ENCODE measurements at regions not wholly inside any gene's neighbourhood (a gene's known extent, or its start where the extent isn't known, plus 50 kb on each side); places are given as distances from the start of the nearest gene placed in this dataset.

DNA sequence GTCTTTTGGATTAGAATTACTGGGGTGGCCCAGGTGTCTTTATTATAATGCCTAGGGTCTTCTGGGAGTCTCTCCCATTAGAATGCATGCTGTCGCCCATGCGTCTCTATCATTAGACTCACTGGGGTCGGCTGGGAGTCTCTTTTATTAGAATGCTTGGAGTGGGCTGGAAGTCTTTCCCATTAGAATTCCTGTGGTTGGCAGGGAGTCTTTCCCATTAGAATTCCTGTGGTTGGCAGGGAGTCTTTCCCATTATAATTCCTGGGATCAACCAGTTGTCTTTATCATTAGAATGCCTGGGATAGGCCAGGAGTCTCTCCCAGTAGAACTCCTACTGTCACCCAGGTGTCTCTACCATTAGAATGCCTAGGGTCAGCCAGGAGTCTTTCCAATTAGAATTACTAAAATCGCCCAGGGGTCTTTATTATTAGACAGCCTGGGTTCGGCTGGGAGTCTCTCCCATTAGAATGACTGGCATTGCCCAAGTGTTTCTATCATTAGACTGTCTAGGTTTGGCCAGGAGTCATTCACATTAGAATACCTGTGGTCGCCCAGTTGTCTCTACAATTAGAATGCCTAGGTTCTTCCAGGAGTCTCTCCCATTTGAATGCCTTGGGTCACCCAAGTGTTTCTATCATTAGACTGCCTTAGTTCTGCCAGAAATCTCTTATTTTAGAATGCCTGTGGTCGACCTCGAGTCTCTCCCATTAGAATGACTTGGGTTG lies 1558.5 kb downstream of the UQCRFS1 start:
- peaks cover 57% of the 10 kb centered on the region for H3K9me3 Mint-ChIP-seq (ENCODE audit: unreplicated experiment)
- peaks cover 3% of the 10 kb centered on the region for H3K27me3 Mint-ChIP-seq (ENCODE audit: unreplicated experiment)
- no peaks in the 10 kb centered on the region for H3K4me1 Mint-ChIP-seq (ENCODE audit: unreplicated experiment)
- TF ChIP-seq, protein P1, sequence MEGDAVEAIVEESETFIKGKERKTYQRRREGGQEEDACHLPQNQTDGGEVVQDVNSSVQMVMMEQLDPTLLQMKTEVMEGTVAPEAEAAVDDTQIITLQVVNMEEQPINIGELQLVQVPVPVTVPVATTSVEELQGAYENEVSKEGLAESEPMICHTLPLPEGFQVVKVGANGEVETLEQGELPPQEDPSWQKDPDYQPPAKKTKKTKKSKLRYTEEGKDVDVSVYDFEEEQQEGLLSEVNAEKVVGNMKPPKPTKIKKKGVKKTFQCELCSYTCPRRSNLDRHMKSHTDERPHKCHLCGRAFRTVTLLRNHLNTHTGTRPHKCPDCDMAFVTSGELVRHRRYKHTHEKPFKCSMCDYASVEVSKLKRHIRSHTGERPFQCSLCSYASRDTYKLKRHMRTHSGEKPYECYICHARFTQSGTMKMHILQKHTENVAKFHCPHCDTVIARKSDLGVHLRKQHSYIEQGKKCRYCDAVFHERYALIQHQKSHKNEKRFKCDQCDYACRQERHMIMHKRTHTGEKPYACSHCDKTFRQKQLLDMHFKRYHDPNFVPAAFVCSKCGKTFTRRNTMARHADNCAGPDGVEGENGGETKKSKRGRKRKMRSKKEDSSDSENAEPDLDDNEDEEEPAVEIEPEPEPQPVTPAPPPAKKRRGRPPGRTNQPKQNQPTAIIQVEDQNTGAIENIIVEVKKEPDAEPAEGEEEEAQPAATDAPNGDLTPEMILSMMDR (IDR thresholded peaks at IDR 0.05; ENCODE audit: unreplicated experiment): no peak
- no peak for DNase-seq (ENCODE audit: low spot score)
- H3K27ac Mint-ChIP-seq (ENCODE audit: unreplicated experiment): no peak overlapping the region
- peaks cover 10% of the 10 kb centered on the region for H3K36me3 Mint-ChIP-seq (ENCODE audit: low read depth, unreplicated experiment)
- H3K4me3 Mint-ChIP-seq (ENCODE audit: unreplicated experiment): peak overlapping the region; percentile 7

DNA sequence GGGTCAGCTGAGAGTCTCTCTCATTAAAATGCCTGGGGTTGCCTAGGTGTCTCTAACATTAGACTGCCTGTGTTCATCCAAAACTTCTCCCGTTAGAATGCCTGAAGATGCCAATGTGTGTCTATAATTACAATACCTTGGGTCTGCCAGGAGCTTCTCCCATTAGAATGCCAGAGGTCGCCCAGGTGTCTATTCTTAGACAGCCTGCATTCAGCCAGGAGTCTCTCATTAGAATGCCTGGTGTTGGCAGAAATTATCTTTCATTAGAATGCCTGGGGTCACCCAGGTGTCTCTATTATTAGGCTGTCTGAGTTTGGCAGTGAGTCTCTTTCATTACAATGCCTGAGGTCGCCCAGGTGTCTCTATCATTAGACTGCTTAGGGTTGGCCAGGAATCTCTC lies 1560.2 kb downstream of the UQCRFS1 start:
- Mint-ChIP-seq H3K27ac (ENCODE audit: unreplicated experiment) (no peak overlapping the region), H3K4me3 (ENCODE audit: unreplicated experiment) (no peak overlapping the region), H3K9me3 (ENCODE audit: unreplicated experiment) (peaks cover 63% of the 10 kb centered on the region), H3K27me3 (ENCODE audit: unreplicated experiment) (peaks cover 3% of the 10 kb centered on the region), H3K36me3 (ENCODE audit: low read depth, unreplicated experiment) (peaks cover 19% of the 10 kb centered on the region), H3K4me1 (ENCODE audit: unreplicated experiment) (no peaks in the 10 kb centered on the region)
- no peak for DNase-seq (ENCODE audit: low spot score)
- TF ChIP-seq, protein P1 (IDR thresholded peaks at IDR 0.05; ENCODE audit: unreplicated experiment): no peak

DNA sequence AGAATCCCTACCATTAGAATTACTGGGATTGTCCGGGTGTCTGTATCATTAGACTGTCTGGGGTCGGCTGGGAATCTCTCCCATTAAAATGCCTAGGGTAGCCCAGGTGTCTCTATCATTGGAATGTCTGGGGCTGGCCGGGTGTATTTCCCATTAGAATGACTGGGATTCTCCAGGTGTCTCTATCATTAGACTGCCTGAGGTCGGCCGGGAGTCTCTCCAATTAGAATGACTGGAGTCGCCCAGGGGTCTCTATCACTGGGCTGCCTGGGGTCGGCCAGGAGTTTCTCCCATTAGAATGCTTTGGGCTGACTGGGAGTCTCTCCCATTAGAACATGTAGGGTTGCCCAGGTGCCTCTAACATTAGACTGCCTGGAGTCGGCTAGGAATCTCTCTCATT lies 1560.7 kb downstream of the UQCRFS1 start:
- Mint-ChIP-seq H3K36me3 (ENCODE audit: low read depth, unreplicated experiment) (peaks cover 20% of the 10 kb centered on the region), H3K27me3 (ENCODE audit: unreplicated experiment) (peaks cover 3% of the 10 kb centered on the region), H3K27ac (ENCODE audit: unreplicated experiment) (no peak overlapping the region), H3K4me3 (ENCODE audit: unreplicated experiment) (no peak overlapping the region), H3K4me1 (ENCODE audit: unreplicated experiment) (no peaks in the 10 kb centered on the region), H3K9me3 (ENCODE audit: unreplicated experiment) (peaks cover 62% of the 10 kb centered on the region)
- no peak for DNase-seq (ENCODE audit: low spot score)
- TF ChIP-seq, protein P1 (IDR thresholded peaks at IDR 0.05; ENCODE audit: unreplicated experiment): no peak

DNA sequence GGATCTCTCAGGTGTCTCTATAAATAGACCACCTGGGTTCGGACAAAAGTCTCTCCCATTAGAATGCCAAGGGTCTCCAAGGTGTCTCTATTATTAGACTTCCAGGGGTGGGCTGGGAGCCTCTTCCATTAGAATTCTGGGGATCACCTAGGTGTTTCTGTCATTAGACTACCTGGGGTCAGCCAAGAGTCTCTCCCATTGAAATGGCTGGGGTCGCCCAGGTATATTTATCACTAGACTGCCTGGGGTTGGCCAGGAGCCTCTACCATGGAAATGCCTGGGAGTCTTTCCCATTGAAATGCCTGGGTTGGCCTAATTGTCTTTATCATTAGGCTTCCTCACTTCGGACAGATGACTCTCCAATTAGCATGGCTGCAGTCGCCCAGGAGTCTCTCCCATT lies 1565.5 kb downstream of the UQCRFS1 start:
- Mint-ChIP-seq H3K9me3 (ENCODE audit: unreplicated experiment) (peaks cover 34% of the 10 kb centered on the region), H3K4me3 (ENCODE audit: unreplicated experiment) (no peak overlapping the region), H3K4me1 (ENCODE audit: unreplicated experiment) (no peaks in the 10 kb centered on the region), H3K27ac (ENCODE audit: unreplicated experiment) (no peak overlapping the region), H3K27me3 (ENCODE audit: unreplicated experiment) (no peaks in the 10 kb centered on the region), H3K36me3 (ENCODE audit: low read depth, unreplicated experiment) (peaks cover 15% of the 10 kb centered on the region)
- no peak for DNase-seq (ENCODE audit: low spot score)
- TF ChIP-seq, protein P1 (IDR thresholded peaks at IDR 0.05; ENCODE audit: unreplicated experiment): no peak

DNA sequence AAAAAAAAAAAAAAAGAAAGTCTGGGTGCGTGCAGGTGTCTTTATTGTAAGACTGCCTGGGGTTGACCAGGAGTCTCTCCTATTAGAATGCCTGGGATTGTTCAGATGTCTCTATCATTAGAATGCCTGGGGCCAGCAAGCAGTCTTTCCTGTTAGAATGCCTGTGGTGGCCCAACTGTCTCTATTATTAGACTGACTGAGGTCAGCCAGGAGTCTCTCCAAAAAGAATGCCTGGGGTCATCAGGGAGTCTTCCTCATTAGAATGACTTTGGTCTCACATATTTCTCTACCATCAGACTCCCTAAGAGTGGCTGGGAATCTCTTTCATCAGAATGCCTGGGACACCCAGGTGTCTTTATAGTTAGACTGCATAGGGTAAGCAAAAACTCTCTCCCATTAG lies 1577.5 kb downstream of the UQCRFS1 start:
- peaks cover 3% of the 10 kb centered on the region for H3K36me3 Mint-ChIP-seq (ENCODE audit: low read depth, unreplicated experiment)
- DNase-seq (ENCODE audit: low spot score): no peak

More for the DNA sequence above, 1577.5 kb downstream of the UQCRFS1 start:
- H3K27me3 Mint-ChIP-seq (ENCODE audit: unreplicated experiment): peaks cover 3% of the 10 kb centered on the region
- no peak overlapping the region for H3K4me3 Mint-ChIP-seq (ENCODE audit: unreplicated experiment)
- no peak overlapping the region for H3K27ac Mint-ChIP-seq (ENCODE audit: unreplicated experiment)
- TF ChIP-seq, protein P1 (IDR thresholded peaks at IDR 0.05; ENCODE audit: unreplicated experiment): no peak
- H3K9me3 Mint-ChIP-seq (ENCODE audit: unreplicated experiment): peaks cover 26% of the 10 kb centered on the region
- no peaks in the 10 kb centered on the region for H3K4me1 Mint-ChIP-seq (ENCODE audit: unreplicated experiment)
